ENCODE measurements at regions not wholly inside any gene's neighbourhood (a gene's known extent, or its start where the extent isn't known, plus 50 kb on each side); places are given as distances from the start of the nearest gene placed in this dataset.

GRCh38 chr17:77696151-77696720 is 262.3 kb upstream of the TNRC6C start:
- H3K27me3 ChIP-seq (ENCODE audit: control insufficient read depth, insufficient read depth, low read length, poor library complexity, severe bottlenecking) = peaks cover 24% of the 10 kb centered on the region
- WGBS, 2 experiments = 3 to 4% methylated on average over 16 to 22 of the region's 26 CpGs
- no peak overlapping the region for H3K4me3 ChIP-seq (ENCODE audit: insufficient read depth, low read depth, low read length)
- H3K4me1 ChIP-seq (ENCODE audit: control insufficient read depth, insufficient read depth, low read length) = peaks cover 17% of the 10 kb centered on the region
- H3K27ac ChIP-seq (ENCODE audit: insufficient read depth, low read depth, low read length, poor library complexity, severe bottlenecking) = no peak overlapping the region
- H3K36me3 ChIP-seq (ENCODE audit: control insufficient read depth, insufficient read depth, low read length) = no peaks in the 10 kb centered on the region
- no peaks in the 10 kb centered on the region for H3K9me3 ChIP-seq (ENCODE audit: control insufficient read depth, low read length)

- Histone ChIP-seq H3K27ac (ENCODE audit: insufficient read depth, low read depth, low read length, poor library complexity, severe bottlenecking) (no peak overlapping the region), H3K27me3 (ENCODE audit: control insufficient read depth, insufficient read depth, low read length, poor library complexity, severe bottlenecking) (peaks cover 24% of the 10 kb centered on the region), H3K36me3 (ENCODE audit: control insufficient read depth, insufficient read depth, low read length) (no peaks in the 10 kb centered on the region), H3K9me3 (ENCODE audit: control insufficient read depth, low read length) (no peaks in the 10 kb centered on the region), H3K4me3 (ENCODE audit: insufficient read depth, low read depth, low read length) (no peak overlapping the region), H3K4me1 (ENCODE audit: control insufficient read depth, insufficient read depth, low read length) (peaks cover 17% of the 10 kb centered on the region)
- 45 to 47% methylated on average over 12 to 13 of the region's 15 CpGs for WGBS, 2 experiments
Observed at GRCh38 chr17:77696721-77697460, 261.6 kb upstream of the TNRC6C start.

GRCh38 chr17:77697480-77698400 is 260.8 kb upstream of the TNRC6C start:
- no peak overlapping the region for H3K4me3 ChIP-seq (ENCODE audit: insufficient read depth, low read depth, low read length)
- H3K27me3 ChIP-seq (ENCODE audit: control insufficient read depth, insufficient read depth, low read length, poor library complexity, severe bottlenecking) = peaks cover 24% of the 10 kb centered on the region
- WGBS, 2 experiments = 80 to 82% methylated on average over 16 of the region's 16 CpGs
- no peaks in the 10 kb centered on the region for H3K36me3 ChIP-seq (ENCODE audit: control insufficient read depth, insufficient read depth, low read length)
- H3K9me3 ChIP-seq (ENCODE audit: control insufficient read depth, low read length) = no peaks in the 10 kb centered on the region
- H3K4me1 ChIP-seq (ENCODE audit: control insufficient read depth, insufficient read depth, low read length) = peaks cover 17% of the 10 kb centered on the region
- no peak overlapping the region for H3K27ac ChIP-seq (ENCODE audit: insufficient read depth, low read depth, low read length, poor library complexity, severe bottlenecking)

- no peaks in the 10 kb centered on the region for H3K9me3 ChIP-seq (ENCODE audit: control insufficient read depth, low read length)
- H3K4me1 ChIP-seq (ENCODE audit: control insufficient read depth, insufficient read depth, low read length) = peaks cover 17% of the 10 kb centered on the region
- H3K27me3 ChIP-seq (ENCODE audit: control insufficient read depth, insufficient read depth, low read length, poor library complexity, severe bottlenecking) = peaks cover 24% of the 10 kb centered on the region
- H3K27ac ChIP-seq (ENCODE audit: insufficient read depth, low read depth, low read length, poor library complexity, severe bottlenecking) = no peak overlapping the region
- WGBS, 2 experiments = 91 to 92% methylated on average over 21 of the region's 21 CpGs
- H3K4me3 ChIP-seq (ENCODE audit: insufficient read depth, low read depth, low read length) = no peak overlapping the region
- H3K36me3 ChIP-seq (ENCODE audit: control insufficient read depth, insufficient read depth, low read length) = no peaks in the 10 kb centered on the region
Observed at GRCh38 chr17:77698903-77699623, 259.4 kb upstream of the TNRC6C start.

- Histone ChIP-seq H3K4me3 (ENCODE audit: insufficient read depth, low read depth, low read length) (no peak overlapping the region), H3K36me3 (ENCODE audit: control insufficient read depth, insufficient read depth, low read length) (no peaks in the 10 kb centered on the region), H3K27me3 (ENCODE audit: control insufficient read depth, insufficient read depth, low read length, poor library complexity, severe bottlenecking) (peaks cover 24% of the 10 kb centered on the region), H3K27ac (ENCODE audit: insufficient read depth, low read depth, low read length, poor library complexity, severe bottlenecking) (no peak overlapping the region), H3K4me1 (ENCODE audit: control insufficient read depth, insufficient read depth, low read length) (peaks cover 17% of the 10 kb centered on the region), H3K9me3 (ENCODE audit: control insufficient read depth, low read length) (no peaks in the 10 kb centered on the region)
- 91 to 92% methylated on average over 13 of the region's 13 CpGs for WGBS, 2 experiments
Observed at GRCh38 chr17:77700165-77700881, 258.2 kb upstream of the TNRC6C start.

GRCh38 chr17:77701996-77702395 is 256.5 kb upstream of the TNRC6C start:
- H3K27me3 ChIP-seq (ENCODE audit: control insufficient read depth, insufficient read depth, low read length, poor library complexity, severe bottlenecking) = peaks cover 11% of the 10 kb centered on the region
- H3K36me3 ChIP-seq (ENCODE audit: control insufficient read depth, insufficient read depth, low read length) = no peaks in the 10 kb centered on the region
- 87 to 92% methylated on average over 5 of the region's 5 CpGs for WGBS, 2 experiments
- no peaks in the 10 kb centered on the region for H3K9me3 ChIP-seq (ENCODE audit: control insufficient read depth, low read length)
- no peak overlapping the region for H3K4me3 ChIP-seq (ENCODE audit: insufficient read depth, low read depth, low read length)
- H3K27ac ChIP-seq (ENCODE audit: insufficient read depth, low read depth, low read length, poor library complexity, severe bottlenecking) = no peak overlapping the region
- H3K4me1 ChIP-seq (ENCODE audit: control insufficient read depth, insufficient read depth, low read length) = peaks cover 11% of the 10 kb centered on the region

- no peaks in the 10 kb centered on the region for H3K36me3 ChIP-seq (ENCODE audit: control insufficient read depth, insufficient read depth, low read length)
- H3K27me3 ChIP-seq (ENCODE audit: control insufficient read depth, insufficient read depth, low read length, poor library complexity, severe bottlenecking) = no peaks in the 10 kb centered on the region
- 86 to 89% methylated on average over 4 of the region's 4 CpGs for WGBS, 2 experiments
- H3K9me3 ChIP-seq (ENCODE audit: control insufficient read depth, low read length) = no peaks in the 10 kb centered on the region
- H3K4me3 ChIP-seq (ENCODE audit: insufficient read depth, low read depth, low read length) = no peak overlapping the region
- H3K4me1 ChIP-seq (ENCODE audit: control insufficient read depth, insufficient read depth, low read length) = no peaks in the 10 kb centered on the region
- H3K27ac ChIP-seq (ENCODE audit: insufficient read depth, low read depth, low read length, poor library complexity, severe bottlenecking) = no peak overlapping the region
Observed at GRCh38 chr17:77704048-77704815, 254.3 kb upstream of the TNRC6C start.

- H3K27ac ChIP-seq (ENCODE audit: insufficient read depth, low read depth, low read length, poor library complexity, severe bottlenecking) = no peak overlapping the region
- H3K4me3 ChIP-seq (ENCODE audit: insufficient read depth, low read depth, low read length) = no peak overlapping the region
- H3K36me3 ChIP-seq (ENCODE audit: control insufficient read depth, insufficient read depth, low read length) = no peaks in the 10 kb centered on the region
- no peaks in the 10 kb centered on the region for H3K27me3 ChIP-seq (ENCODE audit: control insufficient read depth, insufficient read depth, low read length, poor library complexity, severe bottlenecking)
- WGBS, 2 experiments = 91 to 98% methylated on average over 5 to 6 of the region's 6 CpGs
- no peaks in the 10 kb centered on the region for H3K9me3 ChIP-seq (ENCODE audit: control insufficient read depth, low read length)
- H3K4me1 ChIP-seq (ENCODE audit: control insufficient read depth, insufficient read depth, low read length) = no peaks in the 10 kb centered on the region
Observed at GRCh38 chr17:77706938-77707337, 251.6 kb upstream of the TNRC6C start.

GRCh38 chr17:77707546-77707945 is 251.0 kb upstream of the TNRC6C start:
- Histone ChIP-seq H3K27me3 (ENCODE audit: control insufficient read depth, insufficient read depth, low read length, poor library complexity, severe bottlenecking) (no peaks in the 10 kb centered on the region), H3K4me3 (ENCODE audit: insufficient read depth, low read depth, low read length) (no peak overlapping the region)
- 94% methylated on average over 4 of the region's 4 CpGs for WGBS, 2 experiments

More at GRCh38 chr17:77707546-77707945, 251.0 kb upstream of the TNRC6C start:
- Histone ChIP-seq H3K9me3 (ENCODE audit: control insufficient read depth, low read length) (no peaks in the 10 kb centered on the region), H3K36me3 (ENCODE audit: control insufficient read depth, insufficient read depth, low read length) (no peaks in the 10 kb centered on the region), H3K4me1 (ENCODE audit: control insufficient read depth, insufficient read depth, low read length) (no peaks in the 10 kb centered on the region), H3K27ac (ENCODE audit: insufficient read depth, low read depth, low read length, poor library complexity, severe bottlenecking) (no peak overlapping the region)

Data from ectodermal cell (in vitro differentiated cells).